Stimulated activated CD8-positive, alpha-beta memory T cell treated with anti-CD3 and anti-CD28 coated beads, Interleukin-7, amount 100 ng/mL, for 48 hours (primary cell): ENCODE measurements at regions not wholly inside any gene's neighbourhood (a gene's known extent, or its start where the extent isn't known, plus 50 kb on each side); places are given as distances from the start of the nearest gene placed in this dataset.
"Not testable (repeated sequence)": the region's sequence is repeated elsewhere in the genome, so short reads cannot be mapped to it uniquely, and the experiment has no call there.

Source experiments
- DNase-seq, 2 donors: peaks; one replicate each; pipeline ENCODE4 v3.0.0-alpha.2; 2020; ENCODE audit warnings: low read depth in 1 of 2; ENCODE audit errors: extremely low read depth in 1 of 2

GRCh38 chr18:10240973-10241372 lies 213.5 kb upstream of the APCDD1 start:
- DNase-seq = no peak

- DNase-seq = no peak
Measured at GRCh38 chr18:10241579-10241978, 212.9 kb upstream of the APCDD1 start.

- no peak for DNase-seq
Measured at GRCh38 chr18:10242936-10243680, 211.3 kb upstream of the APCDD1 start.

- no peak for DNase-seq
Measured at GRCh38 chr18:10244341-10244740, 210.1 kb upstream of the APCDD1 start.

GRCh38 chr18:10245031-10245845 lies 209.2 kb upstream of the APCDD1 start:
- no peak for DNase-seq

GRCh38 chr18:10245846-10246175 lies 208.6 kb upstream of the APCDD1 start:
- DNase-seq = no peak

GRCh38 chr18:10247021-10247741 lies 207.3 kb upstream of the APCDD1 start:
- no peak for DNase-seq

- DNase-seq = no peak
Measured at GRCh38 chr18:10247742-10248082, 206.7 kb upstream of the APCDD1 start.

GRCh38 chr18:10248738-10249137 lies 205.7 kb upstream of the APCDD1 start:
- DNase-seq = no peak

GRCh38 chr18:10249270-10249669 lies 205.2 kb upstream of the APCDD1 start:
- no peak for DNase-seq

- DNase-seq = no peak
Measured at GRCh38 chr18:10249801-10250200, 204.6 kb upstream of the APCDD1 start.

- DNase-seq = no peak
Measured at GRCh38 chr18:10252494-10252893, 201.9 kb upstream of the APCDD1 start.

- no peak for DNase-seq
Measured at GRCh38 chr18:10252952-10253705, 201.3 kb upstream of the APCDD1 start.

- not testable (repeated sequence) for DNase-seq
Measured at GRCh38 chr18:10256276-10256675, 198.2 kb upstream of the APCDD1 start.

- no peak for DNase-seq
Measured at GRCh38 chr18:10258836-10259474, 195.5 kb upstream of the APCDD1 start.

GRCh38 chr18:10259901-10260300 lies 194.5 kb upstream of the APCDD1 start:
- DNase-seq = no peak

GRCh38 chr18:10261344-10262276 lies 192.8 kb upstream of the APCDD1 start:
- DNase-seq = no peak

GRCh38 chr18:10262566-10262965 lies 191.9 kb upstream of the APCDD1 start:
- DNase-seq = no peak

- DNase-seq = no peak
Measured at GRCh38 chr18:10264260-10264659, 190.2 kb upstream of the APCDD1 start.
